ENCODE measurements at regions not wholly inside any gene's neighbourhood (a gene's known extent, or its start where the extent isn't known, plus 50 kb on each side); places are given as distances from the start of the nearest gene placed in this dataset.
"Not testable (repeated sequence)": the region's sequence is repeated elsewhere in the genome, so short reads cannot be mapped to it uniquely, and the experiment has no call there.

- DNase-seq, result no peak
Measured at GRCh38 chr13:19061278-19061677, 120.3 kb downstream of the TUBA3C start.

- no peak for DNase-seq
Measured at GRCh38 chr13:19060311-19061002, 121.2 kb downstream of the TUBA3C start.

DNA sequence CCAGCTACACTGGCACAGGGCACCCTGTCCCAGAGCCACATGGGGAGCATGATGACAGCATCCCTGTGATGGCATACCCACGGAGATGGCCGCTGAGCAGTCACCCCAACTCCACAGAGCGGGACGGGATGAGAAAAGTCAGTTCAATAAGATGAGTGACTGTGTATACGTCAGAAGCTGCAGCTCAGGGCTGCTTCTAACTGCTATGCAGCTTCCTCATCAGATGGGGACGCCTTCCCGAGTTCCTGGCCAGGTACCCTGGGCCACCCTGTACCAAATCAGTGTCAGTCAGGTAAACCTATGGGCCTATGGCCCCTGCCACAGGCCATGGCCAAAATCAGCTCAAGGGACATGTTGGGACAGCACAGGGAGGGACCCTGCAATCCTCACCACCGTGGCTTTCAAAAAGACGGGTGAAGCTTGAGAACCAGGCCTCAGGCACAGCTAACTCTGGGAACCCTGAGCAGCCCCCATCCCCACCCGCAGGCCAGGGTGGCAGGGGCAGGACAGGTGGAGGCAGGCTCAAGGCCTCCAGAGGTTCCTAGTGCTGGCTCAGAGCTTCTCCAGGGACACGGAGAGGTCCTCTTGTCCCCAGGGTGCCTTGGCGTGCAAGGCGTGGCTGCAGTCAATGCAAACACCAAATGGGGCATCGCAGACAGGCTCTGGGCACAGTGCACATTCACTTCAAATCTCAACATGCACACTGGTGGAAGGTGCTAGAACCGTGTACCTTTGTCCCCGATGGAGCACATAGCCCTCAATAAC, 122.4 kb downstream of the TUBA3C start:
- no peak for DNase-seq

GRCh38 chr13:19058566-19058965, 123.1 kb downstream of the TUBA3C start:
- no peak for DNase-seq

DNA sequence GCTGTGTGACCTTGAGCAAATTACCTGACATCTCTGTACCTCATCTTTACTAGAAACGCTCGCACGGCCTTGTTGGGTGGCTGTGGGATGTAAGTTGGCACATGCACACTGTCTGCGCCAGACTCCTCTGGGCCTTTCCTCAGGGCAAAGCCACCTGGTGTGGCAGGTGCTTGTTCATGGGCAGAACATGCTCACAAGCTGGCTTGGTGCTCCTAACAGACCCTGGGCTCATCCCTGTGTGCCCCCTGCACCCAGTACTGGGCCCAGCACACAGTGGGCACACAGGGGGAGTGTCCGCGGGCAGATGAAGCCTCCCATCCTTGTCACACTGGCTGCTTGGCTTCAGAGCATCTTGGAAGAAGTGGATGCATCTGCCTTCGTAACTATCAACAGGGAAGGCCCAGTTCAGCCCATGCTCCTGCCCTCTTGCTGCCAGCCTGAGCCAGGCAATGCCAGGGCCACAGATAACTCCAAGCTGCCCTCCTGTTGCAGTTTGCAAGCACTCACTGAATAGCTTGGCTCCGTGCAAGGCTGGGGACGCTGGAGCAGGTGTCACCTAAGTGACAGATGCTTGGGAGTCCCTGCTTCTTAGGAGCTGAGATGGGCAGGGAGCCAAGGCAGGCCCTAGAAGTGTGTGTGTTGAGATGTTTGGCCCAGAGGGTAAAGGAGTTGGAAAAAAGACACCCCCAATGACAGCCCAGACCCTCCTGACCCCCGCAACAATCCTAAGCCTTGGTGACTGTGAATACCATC, 123.9 kb downstream of the TUBA3C start:
- DNase-seq, result no peak

DNA sequence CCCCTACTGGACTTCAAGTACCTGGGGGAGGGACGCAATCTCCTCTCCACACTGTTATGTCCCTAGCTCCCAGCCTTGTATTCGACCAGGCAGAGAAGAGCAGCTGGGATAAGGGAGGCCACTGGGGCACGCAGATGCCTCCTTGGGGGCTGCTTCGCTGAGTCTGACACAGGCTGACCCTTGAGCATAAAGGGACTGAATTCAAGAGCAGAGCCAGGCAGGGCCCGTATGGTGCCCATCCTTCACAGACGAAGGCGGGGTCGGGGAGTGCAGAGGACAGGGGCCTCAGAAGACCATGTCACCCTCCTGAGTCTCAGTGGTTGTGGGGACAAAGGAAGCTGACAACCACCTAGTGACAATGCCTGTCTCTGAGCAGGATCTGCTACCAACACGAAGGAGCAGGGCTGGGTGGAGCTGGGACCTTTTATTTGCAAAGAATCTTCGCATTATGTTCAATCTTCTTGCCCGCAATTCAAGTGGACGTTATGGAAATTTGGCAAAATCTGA, 124.6 kb downstream of the TUBA3C start:
- DNase-seq, result no peak

DNA sequence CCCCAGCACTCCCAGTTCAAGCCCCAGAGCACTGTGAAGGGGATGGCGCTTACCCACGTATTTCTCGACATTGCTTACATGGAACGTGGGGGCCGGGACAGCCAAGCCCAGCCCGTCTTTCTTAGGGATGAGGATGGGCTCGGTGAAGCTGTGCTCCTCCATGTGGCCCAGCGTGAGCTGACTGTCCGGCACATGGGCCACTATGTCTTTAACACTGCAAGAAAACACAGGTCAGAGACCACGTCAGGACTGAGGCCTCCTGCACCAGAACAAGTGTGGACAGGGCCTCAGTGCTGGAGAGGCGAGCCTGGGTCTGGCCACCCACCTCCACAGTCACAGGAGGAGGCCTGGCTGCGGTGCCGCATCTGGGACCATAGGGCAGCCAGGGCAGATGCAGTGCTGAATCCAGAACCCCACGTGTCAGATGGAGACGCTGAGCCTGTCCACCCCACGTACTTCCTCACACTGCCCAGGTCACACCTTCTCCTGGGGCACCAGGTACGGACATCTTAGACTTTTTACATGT, 125.2 kb downstream of the TUBA3C start:
- DNase-seq, result no peak

- DNase-seq, result no peak
Measured at GRCh38 chr13:19055611-19056010, 126.0 kb downstream of the TUBA3C start.

DNA sequence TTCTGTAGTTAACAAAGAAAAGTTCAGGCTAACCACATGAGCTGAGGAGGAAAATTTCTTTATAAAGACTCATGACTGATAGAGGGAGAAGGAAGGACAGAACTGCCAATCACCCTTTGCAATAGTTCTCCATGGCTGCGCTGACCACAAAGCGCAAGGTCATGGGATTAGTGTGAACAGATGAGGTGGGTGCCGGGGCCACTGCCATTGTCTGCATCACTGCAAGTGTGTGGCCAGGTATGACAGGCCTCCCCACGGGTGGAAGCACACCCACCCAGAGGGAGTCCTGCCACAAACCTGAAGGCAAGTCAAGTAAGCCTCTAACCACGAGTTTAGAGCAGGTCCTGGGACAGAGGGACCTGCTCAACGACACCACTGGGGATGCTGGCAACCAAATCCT, 128.1 kb downstream of the TUBA3C start:
- DNase-seq, result no peak

GRCh38 chr13:19052931-19053330, 128.7 kb downstream of the TUBA3C start:
- no peak for DNase-seq

DNA sequence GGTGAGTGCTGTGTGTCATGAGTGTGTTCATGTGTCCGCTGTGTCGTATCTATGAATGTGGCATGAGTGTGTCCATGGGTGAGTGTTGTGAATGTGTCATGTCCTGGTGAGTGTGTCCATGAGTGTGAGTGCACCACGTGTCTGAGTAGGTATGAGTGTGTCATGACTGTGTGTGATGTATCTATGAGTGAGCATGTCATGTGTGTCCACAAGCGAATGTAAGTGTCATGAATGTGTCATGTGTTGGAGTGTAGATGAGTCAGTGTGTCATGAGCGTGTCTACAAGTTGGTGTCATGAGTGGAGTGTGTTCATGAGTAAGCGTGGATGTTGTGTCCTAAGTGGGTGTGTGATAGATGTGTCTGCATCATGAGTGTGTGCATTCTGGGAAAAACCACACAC, 129.4 kb downstream of the TUBA3C start:
- no peak for DNase-seq

DNA sequence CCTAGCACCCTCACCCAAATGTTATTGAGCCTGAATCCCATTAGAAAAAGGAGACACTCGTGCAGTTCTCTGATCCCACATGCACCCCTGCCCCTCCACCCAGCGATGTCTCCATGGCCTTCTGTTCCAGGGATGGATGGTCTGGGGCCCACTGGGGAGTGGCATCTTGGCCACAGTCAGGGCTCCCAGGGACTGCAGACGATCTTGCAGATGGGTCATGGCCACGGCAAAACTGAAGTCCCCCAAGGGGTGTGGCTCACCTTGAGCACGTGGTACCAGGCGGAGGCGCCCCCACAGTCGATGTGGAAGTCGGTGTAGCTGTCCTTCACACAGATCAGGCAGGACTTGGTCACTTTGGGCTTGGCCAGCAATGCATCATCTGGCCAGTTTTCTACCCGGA, 130.7 kb downstream of the TUBA3C start:
- DNase-seq, result no peak

DNA sequence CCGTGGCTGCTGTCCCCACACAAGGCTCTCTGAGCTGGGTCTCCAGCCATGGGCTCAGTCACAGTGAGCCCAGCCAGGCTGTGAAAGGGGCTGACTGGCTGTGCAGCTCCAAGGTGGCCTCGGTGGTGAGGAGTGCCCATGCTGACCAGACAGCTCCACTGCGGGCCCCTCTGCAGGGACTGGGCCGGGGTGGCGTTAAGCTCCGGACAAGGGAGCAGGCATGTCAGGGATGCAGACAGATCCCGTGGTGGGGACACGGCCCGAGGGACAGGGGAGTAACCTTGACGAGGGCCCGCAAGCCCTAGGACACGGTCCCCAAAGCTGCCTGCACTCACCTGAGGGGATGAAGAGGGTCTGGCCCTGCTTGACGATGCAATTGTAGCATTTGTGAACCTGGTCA, 132.0 kb downstream of the TUBA3C start:
- DNase-seq, result not testable (repeated sequence)

GRCh38 chr13:19048381-19048780, 133.2 kb downstream of the TUBA3C start:
- DNase-seq, result no peak

DNA sequence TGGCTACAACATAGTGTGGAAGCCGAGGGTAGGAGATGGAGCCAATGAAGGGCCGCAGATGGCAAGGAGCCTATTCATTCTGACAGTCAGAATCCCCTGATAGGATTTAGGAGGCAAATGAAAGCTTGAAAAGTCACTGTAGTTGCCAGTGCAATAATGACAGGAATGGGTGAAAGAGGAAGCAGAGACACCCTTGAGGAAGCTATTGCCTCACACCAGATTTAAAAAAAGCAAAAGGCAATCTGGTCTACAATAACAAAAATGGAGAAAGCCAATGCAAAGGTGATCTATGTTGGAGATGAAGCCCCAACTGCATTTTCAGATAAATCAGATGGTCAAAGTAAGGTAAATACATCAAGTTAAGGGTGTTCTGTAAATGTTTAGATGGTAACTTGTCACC, 158.5 kb downstream of the TUBA3C start:
- DNase-seq, result no peak

DNA sequence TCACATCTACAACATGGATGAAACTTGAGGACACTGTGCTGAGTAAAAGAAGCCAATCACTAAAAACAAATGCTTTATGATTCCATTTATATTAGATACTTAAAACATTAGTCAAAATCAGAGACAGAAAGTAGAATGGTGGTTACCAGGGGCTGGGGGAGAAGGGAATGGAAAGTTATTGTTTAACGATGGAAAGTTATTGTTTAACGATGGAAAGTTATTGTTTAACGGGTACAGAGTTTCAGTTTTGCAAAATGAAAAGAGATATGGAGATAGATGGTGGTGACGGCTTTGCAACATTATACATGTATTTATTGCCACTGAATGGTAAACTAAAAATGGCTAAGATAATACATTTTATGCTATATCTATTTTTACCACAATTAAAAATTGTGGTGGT, 160.6 kb downstream of the TUBA3C start:
- DNase-seq, result no peak

DNA sequence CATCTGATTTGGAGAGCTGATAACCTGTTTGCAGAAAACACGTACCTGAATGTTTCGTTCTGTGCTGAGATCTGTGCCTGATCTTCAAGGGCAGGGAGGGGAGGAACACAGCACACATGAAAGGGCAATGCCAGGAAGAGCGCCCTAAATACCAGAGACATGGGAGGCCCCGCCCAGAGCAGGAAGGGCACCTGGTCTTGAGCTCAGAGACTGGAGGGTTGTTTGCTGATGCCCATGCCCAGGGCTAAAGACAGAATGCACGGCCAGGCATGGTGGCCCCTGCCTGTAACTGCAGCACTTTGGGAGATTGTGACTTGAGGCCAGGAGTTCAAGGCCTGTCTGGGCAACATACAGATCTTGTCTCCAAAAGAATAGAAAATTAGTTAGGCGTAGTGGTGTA, 183.2 kb downstream of the TUBA3C start:
- DNase-seq, result no peak

- no peak for DNase-seq
Measured at GRCh38 chr13:18996627-18997051, 185.0 kb downstream of the TUBA3C start.

DNA sequence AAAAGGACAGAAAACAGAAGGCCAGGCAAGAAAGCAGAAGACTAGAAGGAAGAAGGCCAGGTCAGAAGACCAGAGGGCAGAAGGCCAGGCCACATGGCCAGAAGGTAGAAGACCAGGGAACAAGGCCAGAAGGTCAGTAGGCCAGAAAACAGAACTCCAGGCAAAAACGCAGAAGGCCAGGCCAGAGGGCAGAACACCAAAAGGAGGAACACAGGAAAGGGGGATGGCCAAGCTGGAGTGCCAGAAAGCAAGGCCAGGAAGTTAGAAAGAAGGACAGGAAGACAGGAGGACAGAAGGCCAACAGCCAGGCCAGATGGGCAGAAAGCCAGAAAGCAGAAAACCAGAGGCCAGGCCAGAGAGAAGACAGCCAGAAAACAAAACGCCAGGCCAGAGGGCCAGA, 185.4 kb downstream of the TUBA3C start:
- DNase-seq, result no peak

DNA sequence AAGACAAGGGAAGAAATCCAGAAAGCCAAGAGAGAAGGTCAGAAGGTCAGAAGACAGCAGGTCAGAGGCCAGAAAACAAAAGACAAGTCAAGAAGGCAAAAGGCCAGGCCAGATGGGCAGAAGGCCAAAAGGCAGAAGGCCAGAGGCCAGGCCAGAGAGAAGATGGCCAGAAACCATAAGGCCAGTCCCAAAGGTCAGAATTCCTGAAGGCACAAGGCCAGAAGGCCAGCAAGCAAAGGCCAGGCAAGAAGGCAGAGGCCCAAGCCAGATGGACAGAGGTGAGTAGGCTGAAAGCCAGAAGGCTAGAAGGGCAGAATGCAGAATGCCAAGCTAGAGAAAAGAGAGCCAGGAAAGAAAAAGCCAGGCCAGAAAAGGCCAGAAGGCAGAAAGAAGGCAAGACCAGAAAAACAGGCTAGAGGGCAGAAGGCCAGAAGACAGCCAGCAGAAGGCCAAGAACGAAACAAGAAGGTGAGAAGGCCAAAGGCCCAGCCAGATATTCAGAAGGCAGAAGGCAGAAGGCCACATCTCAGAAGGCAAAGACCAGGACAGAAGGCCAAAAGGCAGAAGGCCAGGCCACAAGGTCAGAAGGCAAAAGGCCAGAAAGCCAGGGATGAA, 186.3 kb downstream of the TUBA3C start:
- no peak for DNase-seq

DNA sequence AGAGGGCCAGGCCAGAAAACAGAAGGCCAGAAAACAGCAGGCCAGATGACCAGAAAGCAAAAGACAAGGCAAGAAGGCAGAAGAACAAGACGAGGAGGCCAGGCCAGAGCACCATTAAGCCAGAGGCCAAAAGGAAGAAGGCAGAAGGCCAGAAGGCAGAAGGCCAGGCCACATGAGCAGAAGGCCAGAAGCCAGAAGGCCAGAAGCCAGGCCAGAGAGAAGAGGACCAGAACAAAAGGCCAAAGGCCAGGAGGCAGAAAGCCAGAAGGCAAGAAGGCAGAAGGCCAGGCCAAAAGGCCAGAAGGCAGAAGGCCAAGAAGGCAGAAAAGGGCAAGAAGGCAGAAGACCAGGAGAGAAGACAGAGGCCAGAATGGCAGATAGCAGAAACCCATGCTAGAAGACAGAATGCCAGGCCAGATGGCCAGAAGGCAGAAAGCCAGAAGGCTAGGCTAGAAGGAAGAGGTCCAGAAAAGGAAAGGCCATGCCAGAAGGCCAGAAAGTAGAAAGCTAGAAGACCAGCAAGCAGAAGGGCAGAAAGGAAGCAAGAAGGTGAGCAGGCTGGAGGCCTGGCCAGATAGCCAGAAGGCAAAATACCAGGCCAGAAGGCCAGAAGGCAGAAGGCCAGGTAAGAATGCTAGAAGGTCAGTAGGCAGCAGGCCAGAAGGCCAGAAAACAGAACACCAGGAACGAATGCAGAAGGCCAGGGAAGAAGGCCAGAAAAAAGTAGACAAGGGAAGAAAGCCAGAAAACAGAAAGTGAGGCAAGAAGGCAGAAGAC, 187.6 kb downstream of the TUBA3C start:
- DNase-seq, result no peak

GRCh38 chr13:18992791-18993190, 188.8 kb downstream of the TUBA3C start:
- no peak for DNase-seq

All from RPMI8226 (cell line).